HUES64 (cell line): ENCODE measurements at regions not wholly inside any gene's neighbourhood (a gene's known extent, or its start where the extent isn't known, plus 50 kb on each side); places are given as distances from the start of the nearest gene placed in this dataset.

Experiments used
- H3K27ac ChIP-seq: 2 replicates; pipeline ENCODE4 v1.7.0; 2013; ENCODE audit warnings: low read depth, low read length, inconsistent platforms
- H3K27me3 ChIP-seq: 2 replicates; pipeline ENCODE4 v1.6.1; 2013; ENCODE audit warnings: mild to moderate bottlenecking, low read length; ENCODE audit not compliant: insufficient read depth
- H3K36me3 ChIP-seq: 2 replicates; pipeline ENCODE4 v1.6.1; 2013; ENCODE audit warnings: mild to moderate bottlenecking, low read length; ENCODE audit not compliant: insufficient read depth
- H3K4me1 ChIP-seq: 2 replicates; pipeline ENCODE4 v1.6.1; 2013; ENCODE audit warnings: mild to moderate bottlenecking, low read length, moderate library complexity; ENCODE audit not compliant: insufficient read depth
- H3K4me3 ChIP-seq: 2 replicates; pipeline ENCODE4 v1.5.1; 2013; ENCODE audit warnings: mild to moderate bottlenecking, low read length, moderate library complexity
- H3K9ac ChIP-seq: 2 replicates; pipeline ENCODE4 v1.6.1; 2013; ENCODE audit warnings: mild to moderate bottlenecking, low read depth, low read length
- H3K9me3 ChIP-seq: 2 replicates; pipeline ENCODE4 v1.6.1; 2013; ENCODE audit warnings: low read depth, low read length; ENCODE audit not compliant: insufficient read depth
- WGBS: fragments of 150-250, 120-280 bp; methylation state at CpG from one replicate; pipeline ENCODE4 v1.1.7; 2013; ENCODE audit warnings: missing lambda C conversion rate; 5-methylcytosine and 5-hydroxymethylcytosine counted together

- Histone ChIP-seq H3K9me3 (peaks cover 6% of the 10 kb centered on the region; the same call in 1 of the 2 replicates), H3K36me3 (no peaks in the 10 kb centered on the region), H3K4me3 (no peak overlapping the region), H3K27me3 (no peaks in the 10 kb centered on the region), H3K27ac (no peak overlapping the region), H3K9ac (no peak overlapping the region), H3K4me1 (no peaks in the 10 kb centered on the region)
- 98% methylated on average over 3 of the region's 3 CpGs for WGBS
Measured at GRCh38 chr3:54021071-54021470, 101.3 kb upstream of the CACNA2D3 start.

GRCh38 chr3:54020436-54020835, 101.9 kb upstream of the CACNA2D3 start:
- no peak overlapping the region for H3K27ac ChIP-seq
- WGBS: 88% methylated on average over 3 of the region's 3 CpGs
- no peaks in the 10 kb centered on the region for H3K27me3 ChIP-seq
- H3K36me3 ChIP-seq: no peaks in the 10 kb centered on the region
- H3K9me3 ChIP-seq: peaks cover 6% of the 10 kb centered on the region; the same call in 1 of the 2 replicates
- H3K4me3 ChIP-seq: no peak overlapping the region
- H3K4me1 ChIP-seq: no peaks in the 10 kb centered on the region
- H3K9ac ChIP-seq: no peak overlapping the region

- Histone ChIP-seq H3K4me3 (no peak overlapping the region), H3K4me1 (peaks cover 7% of the 10 kb centered on the region; the same call in 1 of the 2 replicates), H3K36me3 (no peaks in the 10 kb centered on the region), H3K27ac (no peak overlapping the region), H3K9me3 (peaks cover 3% of the 10 kb centered on the region; the same call in 1 of the 2 replicates), H3K9ac (no peak overlapping the region), H3K27me3 (no peaks in the 10 kb centered on the region)
- WGBS: 81% methylated on average over 3 of the region's 3 CpGs
Measured at GRCh38 chr3:54014067-54014466, 108.3 kb upstream of the CACNA2D3 start.

GRCh38 chr3:54008744-54009143, 113.6 kb upstream of the CACNA2D3 start:
- no peak overlapping the region for H3K27ac ChIP-seq
- H3K4me3 ChIP-seq: no peak overlapping the region
- H3K27me3 ChIP-seq: no peaks in the 10 kb centered on the region
- H3K9me3 ChIP-seq: no peaks in the 10 kb centered on the region
- H3K36me3 ChIP-seq: no peaks in the 10 kb centered on the region
- H3K9ac ChIP-seq: no peak overlapping the region
- peaks cover 13% of the 10 kb centered on the region; the same call in 1 of the 2 replicates for H3K4me1 ChIP-seq
- 62% methylated on average over 2 of the region's 2 CpGs for WGBS

- no peak overlapping the region for H3K4me3 ChIP-seq
- H3K9me3 ChIP-seq: no peaks in the 10 kb centered on the region
- no peak overlapping the region for H3K27ac ChIP-seq
- H3K36me3 ChIP-seq: no peaks in the 10 kb centered on the region
- H3K9ac ChIP-seq: no peak overlapping the region
- H3K4me1 ChIP-seq: peaks cover 13% of the 10 kb centered on the region; the same call in 1 of the 2 replicates
- WGBS: 92% methylated on average over 6 of the region's 6 CpGs
- no peaks in the 10 kb centered on the region for H3K27me3 ChIP-seq
Measured at GRCh38 chr3:54008099-54008498, 114.3 kb upstream of the CACNA2D3 start.

- Histone ChIP-seq H3K4me3 (no peak overlapping the region), H3K9ac (no peak overlapping the region), H3K27me3 (no peaks in the 10 kb centered on the region), H3K27ac (no peak overlapping the region), H3K36me3 (no peaks in the 10 kb centered on the region), H3K9me3 (no peaks in the 10 kb centered on the region), H3K4me1 (peaks cover 8% of the 10 kb centered on the region; the same call in 1 of the 2 replicates)
- 90% methylated on average over 5 of the region's 5 CpGs for WGBS
Measured at GRCh38 chr3:54004335-54004734, 112.7 kb upstream of the SELENOK start.

- H3K4me1 ChIP-seq: no peaks in the 10 kb centered on the region
- WGBS: 89% methylated on average over 9 of the region's 9 CpGs
- H3K4me3 ChIP-seq: no peak overlapping the region
- no peak overlapping the region for H3K9ac ChIP-seq
- H3K36me3 ChIP-seq: no peaks in the 10 kb centered on the region
- no peak overlapping the region for H3K27ac ChIP-seq
- no peaks in the 10 kb centered on the region for H3K9me3 ChIP-seq
- H3K27me3 ChIP-seq: no peaks in the 10 kb centered on the region
Measured at GRCh38 chr3:54003136-54003535, 111.5 kb upstream of the SELENOK start.

- H3K9ac ChIP-seq: no peak overlapping the region
- no peaks in the 10 kb centered on the region for H3K36me3 ChIP-seq
- WGBS: 100% methylated on average over 2 of the region's 3 CpGs
- no peak overlapping the region for H3K4me3 ChIP-seq
- H3K9me3 ChIP-seq: no peaks in the 10 kb centered on the region
- H3K27ac ChIP-seq: no peak overlapping the region
- H3K27me3 ChIP-seq: no peaks in the 10 kb centered on the region
- no peaks in the 10 kb centered on the region for H3K4me1 ChIP-seq
Measured at GRCh38 chr3:53999725-54000124, 108.1 kb upstream of the SELENOK start.

GRCh38 chr3:53998980-53999379, 107.3 kb upstream of the SELENOK start:
- Histone ChIP-seq H3K4me1 (no peaks in the 10 kb centered on the region), H3K27ac (no peak overlapping the region), H3K9ac (no peak overlapping the region), H3K9me3 (no peaks in the 10 kb centered on the region), H3K27me3 (no peaks in the 10 kb centered on the region), H3K4me3 (no peak overlapping the region), H3K36me3 (no peaks in the 10 kb centered on the region)
- WGBS: 89% methylated on average over 2 of the region's 2 CpGs

- no peak overlapping the region for H3K4me3 ChIP-seq
- H3K4me1 ChIP-seq: no peaks in the 10 kb centered on the region
- no peak overlapping the region for H3K27ac ChIP-seq
- H3K9ac ChIP-seq: no peak overlapping the region
- no peaks in the 10 kb centered on the region for H3K36me3 ChIP-seq
- no peaks in the 10 kb centered on the region for H3K9me3 ChIP-seq
- no peaks in the 10 kb centered on the region for H3K27me3 ChIP-seq
- WGBS: 94% methylated on average over 4 of the region's 4 CpGs
Measured at GRCh38 chr3:53997476-53997875, 105.8 kb upstream of the SELENOK start.

- no peaks in the 10 kb centered on the region for H3K9me3 ChIP-seq
- H3K27ac ChIP-seq: no peak overlapping the region
- 90% methylated on average over 7 of the region's 7 CpGs for WGBS
- no peak overlapping the region for H3K9ac ChIP-seq
- no peaks in the 10 kb centered on the region for H3K27me3 ChIP-seq
- H3K4me1 ChIP-seq: no peaks in the 10 kb centered on the region
- no peak overlapping the region for H3K4me3 ChIP-seq
- H3K36me3 ChIP-seq: no peaks in the 10 kb centered on the region
Measured at GRCh38 chr3:53996141-53996874, 104.6 kb upstream of the SELENOK start.
